ENCODE measurements at regions not wholly inside any gene's neighbourhood (a gene's known extent, or its start where the extent isn't known, plus 50 kb on each side); places are given as distances from the start of the nearest gene placed in this dataset.
"Not testable (repeated sequence)": the region's sequence is repeated elsewhere in the genome, so short reads cannot be mapped to it uniquely, and the experiment has no call there.

- no peaks in the 10 kb centered on the region for H3K9me3 ChIP-seq (ENCODE audit: low read depth, low read length, poor library complexity, severe bottlenecking)
- no peaks in the 10 kb centered on the region for H3K36me3 ChIP-seq (ENCODE audit: insufficient read depth, low read length, poor library complexity, severe bottlenecking)
- H3K4me3 ChIP-seq (ENCODE audit: low read depth, low read length, poor library complexity, severe bottlenecking): no peak overlapping the region
- ChIA-PET CTCF (no interaction called here), POLR2A (ENCODE audit: low non-redundant PET) (no interaction called here)
- H3K4me1 ChIP-seq (ENCODE audit: insufficient read depth, low read length, poor library complexity, severe bottlenecking): no peaks in the 10 kb centered on the region
- TF ChIP-seq EZH2 (IDR thresholded peaks at IDR 0.05; ENCODE audit: borderline replicate concordance, low read depth, low read length, poor library complexity, severe bottlenecking) (no peak), CTCF (conservative IDR thresholded peaks at IDR 0.05; ENCODE audit: low read depth, low read length) (no peak)
- intact Hi-C loops (cut with micrococcal nuclease; ENCODE audit: unreplicated experiment): no loop called here
- BruUV-seq (replicated peaks): no TSS peak
- DNase-seq (ENCODE audit: low spot score): no peak
- peaks cover 3% of the 10 kb centered on the region for H3K27me3 ChIP-seq (replicated peaks; ENCODE audit: insufficient read depth, low read depth, low read length, poor library complexity)
- H3K27ac ChIP-seq (ENCODE audit: low read depth, low read length, poor library complexity, severe bottlenecking): no peak overlapping the region
Observed at GRCh38 chr6:11889572-11889971, 111.0 kb upstream of the ADTRP start.

- CTCF ChIA-PET: no interaction called here
- POLR2A ChIA-PET (ENCODE audit: low non-redundant PET): no interaction called here
- BruUV-seq (replicated peaks): no TSS peak
- intact Hi-C loops (cut with micrococcal nuclease; ENCODE audit: unreplicated experiment): no loop called here
- Histone ChIP-seq H3K27me3 (replicated peaks; ENCODE audit: insufficient read depth, low read depth, low read length, poor library complexity) (peaks cover 3% of the 10 kb centered on the region), H3K4me1 (ENCODE audit: insufficient read depth, low read length, poor library complexity, severe bottlenecking) (no peaks in the 10 kb centered on the region), H3K4me3 (ENCODE audit: low read depth, low read length, poor library complexity, severe bottlenecking) (no peak overlapping the region), H3K9me3 (ENCODE audit: low read depth, low read length, poor library complexity, severe bottlenecking) (no peaks in the 10 kb centered on the region), H3K27ac (ENCODE audit: low read depth, low read length, poor library complexity, severe bottlenecking) (no peak overlapping the region), H3K36me3 (ENCODE audit: insufficient read depth, low read length, poor library complexity, severe bottlenecking) (no peaks in the 10 kb centered on the region)
- TF ChIP-seq CTCF (conservative IDR thresholded peaks at IDR 0.05; ENCODE audit: low read depth, low read length): no peak
- TF ChIP-seq EZH2 (IDR thresholded peaks at IDR 0.05; ENCODE audit: borderline replicate concordance, low read depth, low read length, poor library complexity, severe bottlenecking): no peak
- DNase-seq (ENCODE audit: low spot score): no peak
Observed at GRCh38 chr6:11888727-11889126, 110.1 kb upstream of the ADTRP start.

GRCh38 chr6:11885159-11885558, 106.6 kb upstream of the ADTRP start:
- no peak for DNase-seq (ENCODE audit: low spot score)
- CTCF ChIA-PET: no interaction called here
- Histone ChIP-seq H3K27me3 (replicated peaks; ENCODE audit: insufficient read depth, low read depth, low read length, poor library complexity) (no peaks in the 10 kb centered on the region), H3K27ac (ENCODE audit: low read depth, low read length, poor library complexity, severe bottlenecking) (no peak overlapping the region), H3K4me1 (ENCODE audit: insufficient read depth, low read length, poor library complexity, severe bottlenecking) (no peaks in the 10 kb centered on the region), H3K9me3 (ENCODE audit: low read depth, low read length, poor library complexity, severe bottlenecking) (no peaks in the 10 kb centered on the region), H3K36me3 (ENCODE audit: insufficient read depth, low read length, poor library complexity, severe bottlenecking) (no peaks in the 10 kb centered on the region), H3K4me3 (ENCODE audit: low read depth, low read length, poor library complexity, severe bottlenecking) (no peak overlapping the region)
- no peak for TF ChIP-seq CTCF (conservative IDR thresholded peaks at IDR 0.05; ENCODE audit: low read depth, low read length)
- no TSS peak for BruUV-seq (replicated peaks)
- POLR2A ChIA-PET (ENCODE audit: low non-redundant PET): no interaction called here
- intact Hi-C loops (cut with micrococcal nuclease; ENCODE audit: unreplicated experiment): no loop called here

GRCh38 chr6:11883471-11883870, 104.9 kb upstream of the ADTRP start:
- H3K4me1 ChIP-seq (ENCODE audit: insufficient read depth, low read length, poor library complexity, severe bottlenecking); CTCF ChIA-PET; H3K27me3 ChIP-seq (replicated peaks; ENCODE audit: insufficient read depth, low read depth, low read length, poor library complexity); H3K36me3 ChIP-seq (ENCODE audit: insufficient read depth, low read length, poor library complexity, severe bottlenecking); DNase-seq (ENCODE audit: low spot score); POLR2A ChIA-PET (ENCODE audit: low non-redundant PET); H3K27ac ChIP-seq (ENCODE audit: low read depth, low read length, poor library complexity, severe bottlenecking); intact Hi-C loops (cut with micrococcal nuclease; ENCODE audit: unreplicated experiment); BruUV-seq (replicated peaks); H3K4me3 ChIP-seq (ENCODE audit: low read depth, low read length, poor library complexity, severe bottlenecking); H3K9me3 ChIP-seq (ENCODE audit: low read depth, low read length, poor library complexity, severe bottlenecking): not testable (repeated sequence)

- H3K4me3 ChIP-seq (ENCODE audit: low read depth, low read length, poor library complexity, severe bottlenecking); H3K27me3 ChIP-seq (replicated peaks; ENCODE audit: insufficient read depth, low read depth, low read length, poor library complexity); H3K9me3 ChIP-seq (ENCODE audit: low read depth, low read length, poor library complexity, severe bottlenecking); H3K36me3 ChIP-seq (ENCODE audit: insufficient read depth, low read length, poor library complexity, severe bottlenecking); DNase-seq (ENCODE audit: low spot score); CTCF ChIA-PET; H3K4me1 ChIP-seq (ENCODE audit: insufficient read depth, low read length, poor library complexity, severe bottlenecking); intact Hi-C loops (cut with micrococcal nuclease; ENCODE audit: unreplicated experiment); H3K27ac ChIP-seq (ENCODE audit: low read depth, low read length, poor library complexity, severe bottlenecking); BruUV-seq (replicated peaks): not testable (repeated sequence)
- POLR2A ChIA-PET (ENCODE audit: low non-redundant PET): interaction anchor here (0.7 kb wide), 1 partner anchor 103 kb away, joined by 3 read pairs; no protein-coding TSS in a partner anchor
Observed at GRCh38 chr6:11880156-11880555, 101.6 kb upstream of the ADTRP start.
